KBM-7 (cell line): ENCODE measurements at regions not wholly inside any gene's neighbourhood (a gene's known extent, or its start where the extent isn't known, plus 50 kb on each side); places are given as distances from the start of the nearest gene placed in this dataset.
"Not testable (repeated sequence)": the region's sequence is repeated elsewhere in the genome, so short reads cannot be mapped to it uniquely, and the experiment has no call there.

ENCODE experiments used
- DNase-seq: peaks from one replicate; pipeline ENCODE4 v3.0.0-alpha.2; 2015
- in situ Hi-C: fragments of 300-500 bp; cut with MboI; formaldehyde crosslinking; loops from 2 replicates; pipeline ENCODE4 v1.14.3; 2020; ENCODE audit warnings: low sequenced_read_pairs, low pct_unique_long_range_greater_than_20kb, mixed read lengths

GRCh38 chr5:33179301-33179700, 261.5 kb upstream of the TARS1 start:
- in situ Hi-C loops = no loop called here
- DNase-seq = no peak

GRCh38 chr5:33180900-33181299, 259.9 kb upstream of the TARS1 start:
- in situ Hi-C loops = no loop called here
- peak; percentile 29 for DNase-seq

GRCh38 chr5:33182986-33183385, 257.8 kb upstream of the TARS1 start:
- in situ Hi-C loops = no loop called here
- DNase-seq = peak; percentile 39

- in situ Hi-C loops = no loop called here
- no peak for DNase-seq
These were observed 256.4 kb upstream of the TARS1 start for GRCh38 chr5:33184367-33184766.

- no peak for DNase-seq
- in situ Hi-C loops = no loop called here
These were observed 252.7 kb upstream of the TARS1 start for GRCh38 chr5:33188089-33188488.

- DNase-seq = no peak
- in situ Hi-C loops = no loop called here
These were observed 245.9 kb upstream of the TARS1 start for GRCh38 chr5:33194914-33195313.

GRCh38 chr5:33195431-33196165, 245.2 kb upstream of the TARS1 start:
- in situ Hi-C loops = no loop called here
- DNase-seq = no peak

- DNase-seq = no peak
- in situ Hi-C loops = no loop called here
These were observed 241.9 kb upstream of the TARS1 start for GRCh38 chr5:33198836-33199235.

- DNase-seq = no peak
- in situ Hi-C loops = no loop called here
These were observed 236.8 kb upstream of the TARS1 start for GRCh38 chr5:33203931-33204330.

- in situ Hi-C loops = no loop called here
- no peak for DNase-seq
These were observed 235.7 kb upstream of the TARS1 start for GRCh38 chr5:33205079-33205478.

GRCh38 chr5:33205727-33206410, 234.9 kb upstream of the TARS1 start:
- in situ Hi-C loops = no loop called here
- DNase-seq = no peak

GRCh38 chr5:33206962-33207506, 233.7 kb upstream of the TARS1 start:
- in situ Hi-C loops = no loop called here
- DNase-seq = no peak

- in situ Hi-C loops = no loop called here
- DNase-seq = no peak
These were observed 231.5 kb upstream of the TARS1 start for GRCh38 chr5:33209252-33209651.

GRCh38 chr5:33210221-33210620, 230.5 kb upstream of the TARS1 start:
- DNase-seq, in situ Hi-C loops: not testable (repeated sequence)

- no peak for DNase-seq
- in situ Hi-C loops = no loop called here
These were observed 229.8 kb upstream of the TARS1 start for GRCh38 chr5:33210978-33211377.

GRCh38 chr5:33212439-33212838, 228.3 kb upstream of the TARS1 start:
- DNase-seq = no peak
- in situ Hi-C loops = no loop called here

GRCh38 chr5:33212900-33213299, 227.9 kb upstream of the TARS1 start:
- in situ Hi-C loops = no loop called here
- peak; percentile 83 for DNase-seq

- no peak for DNase-seq
- in situ Hi-C loops = no loop called here
These were observed 217.0 kb upstream of the TARS1 start for GRCh38 chr5:33223563-33224284.

GRCh38 chr5:33224285-33224961, 216.3 kb upstream of the TARS1 start:
- no peak for DNase-seq
- in situ Hi-C loops = no loop called here
